Loucy (cell line): ENCODE measurements at regions not wholly inside any gene's neighbourhood (a gene's known extent, or its start where the extent isn't known, plus 50 kb on each side); places are given as distances from the start of the nearest gene placed in this dataset.

Experiments
- EZH2phosphoT487 ChIP-seq: fragments of 200-600 bp; IDR thresholded peaks from 2 replicates; pipeline ENCODE4 v1.6.1; 2018; ENCODE audit warnings: antibody characterized with exemption, mild to moderate bottlenecking, moderate library complexity, borderline replicate concordance
- TF ChIP-seq, protein P1 (sequence below): fragments of 200-600 bp; sonication (generic); conservative IDR thresholded peaks from 2 replicates; pipeline ENCODE4 v1.5.1; 2014; ENCODE audit warnings: mild to moderate bottlenecking, antibody characterized with exemption, low read length

DNA sequence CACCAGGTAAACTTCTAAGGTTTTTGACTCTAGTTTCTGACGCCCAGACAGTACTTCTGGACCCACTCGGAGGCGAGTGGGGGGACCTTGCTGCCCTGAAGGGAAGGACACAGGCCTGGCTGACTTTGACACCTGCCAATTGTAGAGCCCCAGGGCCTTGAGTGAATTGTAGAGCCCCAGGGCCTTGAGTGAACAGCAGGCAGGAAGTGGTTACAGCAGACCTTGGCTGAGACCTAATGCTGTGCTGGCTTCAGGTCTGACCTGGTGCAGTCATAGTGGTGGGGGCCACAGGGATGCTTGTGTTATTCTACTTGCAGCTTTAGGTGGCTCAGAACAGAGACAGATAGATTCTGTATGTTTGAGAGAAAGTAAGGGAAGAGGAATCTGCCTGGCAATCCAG is 344.3 kb downstream of the DUSP10 start:
- TF ChIP-seq, protein P1, sequence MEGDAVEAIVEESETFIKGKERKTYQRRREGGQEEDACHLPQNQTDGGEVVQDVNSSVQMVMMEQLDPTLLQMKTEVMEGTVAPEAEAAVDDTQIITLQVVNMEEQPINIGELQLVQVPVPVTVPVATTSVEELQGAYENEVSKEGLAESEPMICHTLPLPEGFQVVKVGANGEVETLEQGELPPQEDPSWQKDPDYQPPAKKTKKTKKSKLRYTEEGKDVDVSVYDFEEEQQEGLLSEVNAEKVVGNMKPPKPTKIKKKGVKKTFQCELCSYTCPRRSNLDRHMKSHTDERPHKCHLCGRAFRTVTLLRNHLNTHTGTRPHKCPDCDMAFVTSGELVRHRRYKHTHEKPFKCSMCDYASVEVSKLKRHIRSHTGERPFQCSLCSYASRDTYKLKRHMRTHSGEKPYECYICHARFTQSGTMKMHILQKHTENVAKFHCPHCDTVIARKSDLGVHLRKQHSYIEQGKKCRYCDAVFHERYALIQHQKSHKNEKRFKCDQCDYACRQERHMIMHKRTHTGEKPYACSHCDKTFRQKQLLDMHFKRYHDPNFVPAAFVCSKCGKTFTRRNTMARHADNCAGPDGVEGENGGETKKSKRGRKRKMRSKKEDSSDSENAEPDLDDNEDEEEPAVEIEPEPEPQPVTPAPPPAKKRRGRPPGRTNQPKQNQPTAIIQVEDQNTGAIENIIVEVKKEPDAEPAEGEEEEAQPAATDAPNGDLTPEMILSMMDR, result no peak
- no peak for TF ChIP-seq EZH2phosphoT487
